Upper lobe of right lung (tissue), 1 donor: ENCODE measurements at regions not wholly inside any gene's neighbourhood (a gene's known extent, or its start where the extent isn't known, plus 50 kb on each side); places are given as distances from the start of the nearest gene placed in this dataset.

Source experiments
- ATAC-seq: fragments of 200-7000 bp; cut with Tn5 transposase; one replicate; pipeline ENCODE4 v1.9.1; 2020; ENCODE audit warnings: mild to moderate bottlenecking, moderate library complexity
- DNase-seq: peaks from one replicate; pipeline ENCODE4 v3.0.0-alpha.2; 2020
- H3K27ac ChIP-seq: fragments of 200-600 bp; one replicate; pipeline ENCODE4 v1.8.0; 2022
- H3K27me3 ChIP-seq: fragments of 200-600 bp; one replicate; pipeline ENCODE4 v1.8.0; 2022; ENCODE audit warnings: mild to moderate bottlenecking
- H3K36me3 ChIP-seq: fragments of 200-600 bp; one replicate; pipeline ENCODE4 v1.8.0; 2022
- H3K4me1 ChIP-seq: fragments of 200-600 bp; one replicate; pipeline ENCODE4 v1.8.0; 2022
- H3K4me3 ChIP-seq: fragments of 200-600 bp; one replicate; pipeline ENCODE4 v1.8.0; 2022; ENCODE audit warnings: mild to moderate bottlenecking
- H3K9me3 ChIP-seq: fragments of 200-600 bp; one replicate; pipeline ENCODE4 v1.8.0; 2022
- CTCF ChIP-seq: fragments of 200-600 bp; IDR thresholded peaks from one replicate; pipeline ENCODE4 v1.8.0; 2022; ENCODE audit warnings: antibody characterized with exemption
- intact Hi-C: fragments of 100-400 bp; cut with DNase I; formaldehyde crosslinking; loops from one replicate; pipeline ENCODE4 v1.11.0; 2022
- donor health status: DM: no; HTN: yes; CAD: no; lungs with severe emphysema.

- DNase-seq (no peak), ATAC-seq (no peak)
- Histone ChIP-seq H3K27me3 (peaks cover 6% of the 10 kb centered on the region), H3K9me3 (no peaks in the 10 kb centered on the region), H3K36me3 (no peaks in the 10 kb centered on the region), H3K4me1 (no peaks in the 10 kb centered on the region), H3K27ac (no peak overlapping the region), H3K4me3 (no peak overlapping the region)
- no peak for TF ChIP-seq CTCF
- intact Hi-C loops, result no loop called here
Observed at GRCh38 chr19:41495589-41495988, 52.6 kb downstream of the ERICH4 start.

- intact Hi-C loops, result no loop called here
- H3K4me1 ChIP-seq, result peaks cover 6% of the 10 kb centered on the region
- H3K27me3 ChIP-seq, result peaks cover 6% of the 10 kb centered on the region
- H3K27ac ChIP-seq, result peak overlapping the region; percentile 77
- H3K4me3 ChIP-seq, result peak overlapping the region; percentile 41
- no peak for DNase-seq
- no peaks in the 10 kb centered on the region for H3K36me3 ChIP-seq
- H3K9me3 ChIP-seq, result no peaks in the 10 kb centered on the region
- TF ChIP-seq CTCF, result no peak
- no peak for ATAC-seq
Observed at GRCh38 chr19:41499899-41500298, 56.9 kb downstream of the ERICH4 start.

GRCh38 chr19:41500443-41500842, 57.5 kb downstream of the ERICH4 start:
- ATAC-seq, result no peak
- DNase-seq, result no peak
- Histone ChIP-seq H3K9me3 (no peaks in the 10 kb centered on the region), H3K36me3 (no peaks in the 10 kb centered on the region), H3K4me3 (peak overlapping the region; percentile 41), H3K4me1 (peaks cover 6% of the 10 kb centered on the region), H3K27ac (peak overlapping the region; percentile 77), H3K27me3 (peaks cover 6% of the 10 kb centered on the region)
- intact Hi-C loops, result no loop called here
- no peak for TF ChIP-seq CTCF

- Histone ChIP-seq H3K4me3 (no peak overlapping the region), H3K36me3 (no peaks in the 10 kb centered on the region)
- no peak for ATAC-seq
Observed at GRCh38 chr19:41501854-41502253, 58.9 kb downstream of the ERICH4 start.

GRCh38 chr19:41505105-41505504, 62.1 kb downstream of the ERICH4 start:
- no peak for ATAC-seq
- intact Hi-C loops, result no loop called here
- H3K9me3 ChIP-seq, result no peaks in the 10 kb centered on the region
- H3K36me3 ChIP-seq, result no peaks in the 10 kb centered on the region
- TF ChIP-seq CTCF, result no peak
- H3K27me3 ChIP-seq, result no peaks in the 10 kb centered on the region
- no peak for DNase-seq
- H3K27ac ChIP-seq, result no peak overlapping the region
- no peak overlapping the region for H3K4me3 ChIP-seq
- peaks cover 6% of the 10 kb centered on the region for H3K4me1 ChIP-seq

More at GRCh38 chr19:41501854-41502253, 58.9 kb downstream of the ERICH4 start:
- TF ChIP-seq CTCF, result no peak
- Histone ChIP-seq H3K27ac (peak overlapping the region; percentile 65), H3K27me3 (peaks cover 6% of the 10 kb centered on the region), H3K9me3 (no peaks in the 10 kb centered on the region), H3K4me1 (peaks cover 6% of the 10 kb centered on the region)
- intact Hi-C loops, result no loop called here
- no peak for DNase-seq

- ATAC-seq, result no peak
- no peak for TF ChIP-seq CTCF
- H3K4me1 ChIP-seq, result no peaks in the 10 kb centered on the region
- intact Hi-C loops, result no loop called here
- no peaks in the 10 kb centered on the region for H3K36me3 ChIP-seq
- DNase-seq, result no peak
- no peaks in the 10 kb centered on the region for H3K9me3 ChIP-seq
- H3K27ac ChIP-seq, result no peak overlapping the region
- H3K4me3 ChIP-seq, result no peak overlapping the region
- peaks cover 12% of the 10 kb centered on the region for H3K27me3 ChIP-seq
Observed at GRCh38 chr19:41510484-41510883, 65.5 kb upstream of the CEACAM21 start.
